Activated CD8-positive, alpha-beta T cell treated with anti-CD3 and anti-CD28 coated beads for 36 hours (primary cell): ENCODE measurements at regions not wholly inside any gene's neighbourhood (a gene's known extent, or its start where the extent isn't known, plus 50 kb on each side); places are given as distances from the start of the nearest gene placed in this dataset.
"Not testable (repeated sequence)": the region's sequence is repeated elsewhere in the genome, so short reads cannot be mapped to it uniquely, and the experiment has no call there.

Experiments
- ATAC-seq: fragments of 200-7000 bp; cut with Tn5 transposase; one replicate; pipeline ENCODE4 v1.10.0; 2021; ENCODE audit warnings: mild to moderate bottlenecking, moderate library complexity
- CTCF ChIA-PET: fragments of 350-600 bp; sonication (Branson Sonifier 250); formaldehyde crosslinking; loops from one replicate; lab custom pipeline; 2021; ENCODE audit warnings: antibody characterized with exemption; lab: Charles Lee
- POLR2A ChIA-PET: fragments of 350-600 bp; sonication (Branson Sonifier 250); formaldehyde crosslinking; loops from one replicate; lab custom pipeline; 2021; ENCODE audit warnings: antibody characterized with exemption; lab: Charles Lee
- DNase-seq: peaks from one replicate; pipeline ENCODE4 v3.0.0-alpha.2; 2020
- H3K27ac Mint-ChIP-seq: one replicate; pipeline ENCODE4 v1.8.0; 2021; ENCODE audit warnings: mild to moderate bottlenecking, mixed read lengths
- H3K27me3 Mint-ChIP-seq: one replicate; pipeline ENCODE4 v1.8.0; 2021; ENCODE audit warnings: mixed read lengths
- H3K36me3 Mint-ChIP-seq: one replicate; pipeline ENCODE4 v1.8.0; 2021; ENCODE audit warnings: low read depth, mixed read lengths
- H3K4me1 Mint-ChIP-seq: one replicate; pipeline ENCODE4 v1.8.0; 2021; ENCODE audit warnings: low read depth, mixed read lengths
- H3K4me3 Mint-ChIP-seq: one replicate; pipeline ENCODE4 v1.8.0; 2021; ENCODE audit warnings: mild to moderate bottlenecking, moderate library complexity, mixed read lengths
- H3K9me3 Mint-ChIP-seq: one replicate; pipeline ENCODE4 v1.8.0; 2021; ENCODE audit warnings: mixed read lengths
- CTCF ChIP-seq: fragments of 200-600 bp; IDR thresholded peaks from one replicate; pipeline ENCODE4 v1.8.0; 2022; ENCODE audit warnings: antibody characterized with exemption, mild to moderate bottlenecking
- intact Hi-C: fragments of 100-400 bp; cut with micrococcal nuclease; formaldehyde crosslinking; loops from one replicate; pipeline ENCODE4 v1.10.0; 2022

- intact Hi-C loops: no loop called here
- H3K9me3 Mint-ChIP-seq: peaks cover 2% of the 10 kb centered on the region
- H3K4me3 Mint-ChIP-seq: no peak overlapping the region
- CTCF ChIA-PET: no interaction called here
- H3K36me3 Mint-ChIP-seq: no peaks in the 10 kb centered on the region
- ATAC-seq (no peak), DNase-seq (no peak)
- H3K4me1 Mint-ChIP-seq: no peaks in the 10 kb centered on the region
- no peak for TF ChIP-seq CTCF
- POLR2A ChIA-PET: no interaction called here
- no peaks in the 10 kb centered on the region for H3K27me3 Mint-ChIP-seq
- H3K27ac Mint-ChIP-seq: no peak overlapping the region
Observed at GRCh38 chr21:27953340-27954045, 986.6 kb upstream of the ADAMTS5 start.

- H3K36me3 Mint-ChIP-seq: not testable (repeated sequence)
Observed at GRCh38 chr21:27949093-27949492, 982.2 kb upstream of the ADAMTS5 start.

GRCh38 chr21:27930108-27930767, 963.4 kb upstream of the ADAMTS5 start:
- not testable (repeated sequence) for DNase-seq, H3K9me3 Mint-ChIP-seq

More at GRCh38 chr21:27949093-27949492, 982.2 kb upstream of the ADAMTS5 start:
- H3K9me3 Mint-ChIP-seq, H3K4me3 Mint-ChIP-seq, CTCF ChIA-PET, H3K27ac Mint-ChIP-seq, intact Hi-C loops, H3K4me1 Mint-ChIP-seq, POLR2A ChIA-PET, ATAC-seq, DNase-seq, H3K27me3 Mint-ChIP-seq: not testable (repeated sequence)

GRCh38 chr21:27929179-27929578, 962.3 kb upstream of the ADAMTS5 start:
- H3K4me3 Mint-ChIP-seq, H3K27ac Mint-ChIP-seq, POLR2A ChIA-PET, H3K4me1 Mint-ChIP-seq, DNase-seq, H3K9me3 Mint-ChIP-seq, H3K36me3 Mint-ChIP-seq, intact Hi-C loops, CTCF ChIA-PET, ATAC-seq, H3K27me3 Mint-ChIP-seq: not testable (repeated sequence)

More at GRCh38 chr21:27930108-27930767, 963.4 kb upstream of the ADAMTS5 start:
- ATAC-seq, H3K27ac Mint-ChIP-seq, CTCF ChIA-PET, POLR2A ChIA-PET, H3K4me1 Mint-ChIP-seq, intact Hi-C loops, H3K4me3 Mint-ChIP-seq, H3K27me3 Mint-ChIP-seq, H3K36me3 Mint-ChIP-seq: not testable (repeated sequence)

GRCh38 chr21:27928534-27929115, 961.7 kb upstream of the ADAMTS5 start:
- intact Hi-C loops, H3K4me3 Mint-ChIP-seq: not testable (repeated sequence)

GRCh38 chr21:27921421-27921820, 954.5 kb upstream of the ADAMTS5 start:
- H3K36me3 Mint-ChIP-seq, H3K27me3 Mint-ChIP-seq, H3K9me3 Mint-ChIP-seq, CTCF ChIA-PET, POLR2A ChIA-PET, intact Hi-C loops, H3K4me1 Mint-ChIP-seq, ATAC-seq, H3K27ac Mint-ChIP-seq, DNase-seq, H3K4me3 Mint-ChIP-seq: not testable (repeated sequence)

More at GRCh38 chr21:27928534-27929115, 961.7 kb upstream of the ADAMTS5 start:
- CTCF ChIA-PET, H3K27ac Mint-ChIP-seq, H3K27me3 Mint-ChIP-seq, ATAC-seq, H3K36me3 Mint-ChIP-seq, POLR2A ChIA-PET, H3K9me3 Mint-ChIP-seq, H3K4me1 Mint-ChIP-seq, DNase-seq: not testable (repeated sequence)

GRCh38 chr21:27917966-27918365, 951.1 kb upstream of the ADAMTS5 start:
- intact Hi-C loops, ATAC-seq, H3K27me3 Mint-ChIP-seq, H3K4me1 Mint-ChIP-seq, H3K27ac Mint-ChIP-seq, CTCF ChIA-PET, H3K4me3 Mint-ChIP-seq, H3K36me3 Mint-ChIP-seq, DNase-seq, POLR2A ChIA-PET, H3K9me3 Mint-ChIP-seq: not testable (repeated sequence)

- CTCF ChIA-PET, H3K4me3 Mint-ChIP-seq, H3K27ac Mint-ChIP-seq, ATAC-seq, H3K4me1 Mint-ChIP-seq, POLR2A ChIA-PET, H3K36me3 Mint-ChIP-seq, DNase-seq, intact Hi-C loops, H3K27me3 Mint-ChIP-seq, H3K9me3 Mint-ChIP-seq: not testable (repeated sequence)
Observed at GRCh38 chr21:27916326-27916725, 949.4 kb upstream of the ADAMTS5 start.

- DNase-seq, CTCF ChIA-PET, H3K27ac Mint-ChIP-seq, H3K36me3 Mint-ChIP-seq, H3K4me1 Mint-ChIP-seq, ATAC-seq, intact Hi-C loops, POLR2A ChIA-PET, H3K4me3 Mint-ChIP-seq, H3K27me3 Mint-ChIP-seq, H3K9me3 Mint-ChIP-seq: not testable (repeated sequence)
Observed at GRCh38 chr21:27912133-27912532, 945.2 kb upstream of the ADAMTS5 start.

- CTCF ChIA-PET, DNase-seq, H3K36me3 Mint-ChIP-seq, ATAC-seq, H3K27ac Mint-ChIP-seq, H3K4me1 Mint-ChIP-seq, H3K4me3 Mint-ChIP-seq, POLR2A ChIA-PET, H3K9me3 Mint-ChIP-seq, H3K27me3 Mint-ChIP-seq, intact Hi-C loops: not testable (repeated sequence)
Observed at GRCh38 chr21:27909487-27909886, 942.6 kb upstream of the ADAMTS5 start.

- intact Hi-C loops, POLR2A ChIA-PET, H3K27ac Mint-ChIP-seq, H3K27me3 Mint-ChIP-seq, H3K4me1 Mint-ChIP-seq, ATAC-seq, DNase-seq, H3K36me3 Mint-ChIP-seq, CTCF ChIA-PET, H3K4me3 Mint-ChIP-seq, H3K9me3 Mint-ChIP-seq: not testable (repeated sequence)
Observed at GRCh38 chr21:27908816-27909215, 941.9 kb upstream of the ADAMTS5 start.
